ENCODE measurements at regions not wholly inside any gene's neighbourhood (a gene's known extent, or its start where the extent isn't known, plus 50 kb on each side); places are given as distances from the start of the nearest gene placed in this dataset.
"Not testable (repeated sequence)": the region's sequence is repeated elsewhere in the genome, so short reads cannot be mapped to it uniquely, and the experiment has no call there.

DNA sequence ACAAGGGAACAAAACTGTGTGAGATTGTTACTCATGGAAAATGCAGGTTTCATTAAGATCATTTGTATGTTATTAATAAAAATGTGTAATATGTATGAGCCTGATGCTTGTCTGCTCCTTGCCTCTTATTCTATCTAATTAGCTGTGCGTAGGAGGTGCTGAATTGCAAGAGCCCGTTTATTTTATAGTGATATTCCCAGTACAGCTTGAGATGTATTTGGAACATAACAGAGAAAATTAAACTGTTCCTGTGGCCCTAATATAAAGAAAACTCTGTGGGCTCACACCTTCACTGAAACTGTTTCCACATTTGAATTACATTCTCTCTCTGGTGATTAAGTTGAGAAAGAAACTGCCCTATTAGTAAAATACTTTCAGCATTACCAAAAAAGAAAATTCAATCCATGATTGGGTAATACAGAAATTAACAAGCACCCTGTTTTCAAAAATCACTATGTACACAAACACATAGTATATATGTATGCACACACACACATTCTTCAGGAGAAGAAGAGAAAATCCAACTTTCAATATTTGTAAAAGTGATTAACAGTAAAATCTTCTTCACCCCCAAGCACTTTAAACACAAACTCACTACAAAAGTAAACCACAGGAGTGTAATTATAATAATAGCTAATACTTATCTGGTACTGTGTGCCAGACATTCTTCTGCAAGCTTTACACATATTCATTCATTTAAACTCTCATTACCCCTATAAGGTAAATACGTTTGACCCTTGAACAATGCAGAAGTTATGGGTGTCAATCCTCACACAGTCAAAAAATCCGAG, 233.2 kb downstream of the PHLDA1 start:
- no peak for DNase-seq (ENCODE audit: low read depth in 3 of 3)

DNA sequence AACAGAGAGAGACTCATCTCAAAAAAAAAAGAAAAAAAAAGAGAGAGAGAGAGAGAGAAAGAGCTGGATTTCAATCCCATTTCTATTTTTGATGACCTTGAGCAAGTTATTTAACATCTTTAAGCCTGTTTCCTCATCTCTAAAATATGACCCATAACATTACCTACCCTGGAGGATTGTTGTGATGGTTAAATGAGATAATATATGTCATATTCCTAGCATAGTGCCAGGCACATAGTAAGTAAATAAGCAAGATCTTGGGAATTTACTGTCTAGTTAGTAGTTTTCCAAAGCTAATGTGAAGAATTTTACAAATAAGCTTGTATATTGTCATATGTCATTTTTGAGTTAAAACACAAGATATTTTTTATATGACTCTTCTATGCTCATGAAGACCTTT, 236.5 kb downstream of the PHLDA1 start:
- no peak for DNase-seq (ENCODE audit: low read depth in 3 of 3)

DNA sequence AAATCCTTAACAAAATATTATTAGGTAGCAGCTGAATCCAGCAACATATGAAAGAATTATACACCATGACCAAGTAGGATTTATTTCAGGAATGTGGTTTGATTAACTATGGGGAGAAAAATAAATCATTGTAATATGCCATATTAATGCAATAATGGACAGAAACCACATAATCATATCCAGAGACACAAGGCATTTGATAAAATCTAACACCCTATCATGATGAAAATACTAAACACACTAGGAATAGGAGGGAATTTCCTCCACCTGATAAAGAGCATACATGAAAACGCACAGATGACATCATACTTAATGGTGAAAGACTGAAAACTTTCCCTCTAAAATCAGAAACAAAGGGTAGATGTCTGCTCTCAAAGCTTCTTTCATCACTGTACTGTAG, 238.9 kb downstream of the PHLDA1 start:
- DNase-seq (ENCODE audit: low read depth in 3 of 3) = no peak

DNA sequence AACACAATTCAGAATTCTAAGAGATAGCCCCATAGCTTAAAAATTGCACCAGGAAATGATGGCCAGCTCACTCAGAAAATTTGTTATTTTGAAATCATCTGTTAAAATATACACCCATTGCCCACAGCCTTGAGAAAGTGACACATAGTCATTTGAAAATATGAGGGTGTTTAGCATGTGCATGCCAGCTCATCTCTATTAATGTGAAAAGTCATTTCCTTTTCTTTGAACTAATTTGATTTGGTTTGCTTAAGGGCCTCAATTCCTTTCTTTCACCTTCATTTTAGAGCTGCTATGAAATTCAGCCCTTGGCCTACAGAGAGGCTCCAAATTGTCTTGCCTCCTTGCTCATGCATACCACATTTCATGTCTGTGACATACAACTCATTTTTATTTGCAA, 241.4 kb downstream of the PHLDA1 start:
- no peak for DNase-seq (ENCODE audit: low read depth in 3 of 3)

DNA sequence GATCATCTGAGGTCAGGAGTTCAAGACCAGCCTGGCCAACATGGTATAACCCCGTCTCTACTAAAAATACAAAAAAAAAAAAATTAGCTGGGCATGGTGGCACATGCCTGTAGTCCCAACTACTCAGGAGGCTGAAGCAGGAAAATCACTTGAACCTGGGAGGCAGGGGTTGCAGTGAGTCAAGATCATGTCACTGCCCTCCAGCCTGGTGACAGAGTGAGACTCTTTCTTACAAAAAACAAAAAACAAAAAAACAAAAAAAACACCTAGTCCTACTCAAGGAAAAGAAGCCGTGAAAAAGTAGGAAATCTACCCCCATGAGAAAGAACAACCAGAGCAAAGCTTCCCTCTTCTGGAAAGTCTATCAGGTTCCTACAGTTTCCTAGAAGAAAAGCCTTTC, 244.4 kb downstream of the PHLDA1 start:
- DNase-seq (ENCODE audit: low read depth in 3 of 3) = not testable (repeated sequence)

DNA sequence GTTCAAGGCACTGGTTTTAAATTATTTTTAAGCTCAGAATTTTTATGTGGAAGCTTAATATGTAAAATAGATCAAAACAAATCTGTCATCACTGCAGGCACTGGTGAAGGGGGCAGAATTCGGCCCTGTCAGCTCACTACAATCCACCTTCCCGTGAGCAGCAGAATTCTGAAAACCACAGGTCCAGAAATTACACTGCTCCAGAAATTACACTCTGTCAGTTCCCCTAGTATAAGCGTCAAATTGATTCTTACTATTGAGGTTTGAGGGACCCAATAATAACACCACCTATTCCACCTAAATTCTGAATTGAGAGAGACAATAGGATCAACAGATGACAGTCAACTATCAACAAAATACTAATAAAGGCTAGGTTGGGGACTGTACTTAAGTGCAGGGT, 245.5 kb downstream of the PHLDA1 start:
- no peak for DNase-seq (ENCODE audit: low read depth in 3 of 3)

DNA sequence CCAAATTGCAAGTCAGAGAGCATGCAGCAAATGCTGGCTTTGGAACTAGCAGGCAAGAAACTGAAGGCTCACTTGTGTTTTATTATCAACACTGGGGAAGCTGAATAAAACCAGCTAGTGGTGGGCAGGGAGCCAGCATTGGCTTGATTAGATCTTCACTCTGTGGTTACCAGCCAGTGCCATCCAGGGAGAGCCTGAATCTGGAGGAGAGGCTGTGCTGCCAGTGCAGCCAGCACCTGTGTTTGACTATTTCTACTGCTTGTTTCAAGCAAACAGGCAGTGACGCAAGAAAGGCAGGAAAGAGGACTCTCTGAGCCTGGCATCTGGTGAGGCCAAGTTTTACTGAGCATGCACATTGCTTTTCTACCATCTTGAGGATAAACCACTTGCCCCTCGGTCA, 247.0 kb downstream of the PHLDA1 start:
- no peak for DNase-seq (ENCODE audit: low read depth in 3 of 3)

DNA sequence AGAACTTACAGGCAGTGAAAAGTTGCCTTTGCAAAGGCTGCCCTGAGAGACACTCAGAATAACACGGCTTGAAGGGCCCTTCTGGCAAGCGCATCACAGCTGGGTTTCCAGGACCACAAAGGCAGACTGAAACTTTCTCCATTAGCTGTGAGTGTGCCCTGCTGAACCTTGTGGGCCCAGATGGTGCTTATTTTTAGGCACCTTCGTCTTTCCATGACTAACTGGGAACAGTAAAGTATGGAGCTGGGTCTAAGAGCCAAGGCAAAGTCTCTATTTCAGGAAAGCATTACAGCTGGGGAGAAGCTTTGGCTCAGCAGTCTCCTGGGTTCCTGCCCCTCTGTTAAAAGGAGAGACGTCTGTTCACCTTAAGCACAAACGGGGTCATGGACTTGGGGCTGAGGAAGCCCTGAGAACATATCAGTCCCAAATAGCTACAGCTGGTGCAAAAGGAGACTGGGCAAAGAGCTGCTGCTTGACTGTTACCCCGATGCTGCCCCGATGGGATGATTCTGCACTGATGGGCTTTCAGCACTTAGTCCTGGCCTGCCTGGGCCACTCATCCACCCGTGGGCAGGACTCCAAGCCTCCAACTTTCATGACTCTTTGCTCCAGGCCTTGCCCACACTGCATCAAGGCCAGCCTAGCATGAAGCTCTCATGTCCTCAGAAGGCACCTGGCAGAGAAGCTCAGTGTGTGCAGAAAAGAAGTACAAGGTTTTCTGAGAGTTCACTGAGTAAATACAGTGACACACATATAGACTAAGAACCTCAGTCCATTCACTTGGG, 248.3 kb downstream of the PHLDA1 start:
- DNase-seq (ENCODE audit: low read depth in 3 of 3) = no peak

DNA sequence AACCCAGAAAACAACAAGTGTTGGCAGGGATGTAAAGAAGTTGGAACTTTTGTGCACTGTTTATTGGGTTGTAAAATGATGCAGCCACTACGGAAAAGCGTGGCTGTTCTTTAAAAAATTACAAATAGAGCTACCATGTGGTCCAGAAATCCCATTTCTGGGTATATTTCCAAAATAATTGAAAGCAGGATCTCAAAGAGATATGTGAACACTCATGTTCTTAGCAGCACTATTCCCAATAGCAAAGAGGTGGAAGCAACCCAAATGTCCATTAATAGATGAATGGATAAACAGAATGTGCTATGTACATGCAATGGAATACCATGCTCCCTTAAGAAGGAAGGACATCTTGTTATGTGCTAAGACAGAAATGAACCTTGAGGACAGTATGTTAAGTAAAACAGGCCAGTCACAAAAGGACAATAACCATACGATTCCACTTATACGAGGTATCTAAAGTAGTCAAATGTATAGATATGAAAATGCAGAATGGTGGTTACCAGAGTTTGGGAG, 249.5 kb downstream of the PHLDA1 start:
- no peak for DNase-seq (ENCODE audit: low read depth in 3 of 3)

DNA sequence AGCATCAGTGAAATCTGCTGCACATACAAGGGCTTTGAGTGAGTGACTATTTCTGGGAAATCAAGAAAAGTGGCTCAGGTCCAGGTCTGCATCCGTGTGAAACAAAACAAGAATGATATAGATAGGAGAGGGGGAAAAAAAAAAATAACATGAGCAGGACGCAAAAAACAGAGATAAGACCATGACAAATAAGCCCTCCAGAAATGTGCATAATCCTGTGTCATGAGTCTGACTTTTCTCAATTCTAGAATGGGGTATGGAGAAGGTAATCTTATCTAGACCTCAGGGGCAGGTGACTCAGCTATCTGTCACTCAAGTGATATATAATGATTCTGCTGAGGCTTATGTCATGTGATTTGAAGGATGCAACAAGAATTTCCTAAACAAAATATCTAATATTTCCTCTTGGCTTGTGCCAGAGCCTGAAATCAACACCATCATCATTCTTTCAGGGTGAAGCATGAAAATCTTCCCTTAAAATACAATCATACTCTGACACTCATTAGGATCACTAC, 250.0 kb downstream of the PHLDA1 start:
- no peak for DNase-seq (ENCODE audit: low read depth in 3 of 3)

DNA sequence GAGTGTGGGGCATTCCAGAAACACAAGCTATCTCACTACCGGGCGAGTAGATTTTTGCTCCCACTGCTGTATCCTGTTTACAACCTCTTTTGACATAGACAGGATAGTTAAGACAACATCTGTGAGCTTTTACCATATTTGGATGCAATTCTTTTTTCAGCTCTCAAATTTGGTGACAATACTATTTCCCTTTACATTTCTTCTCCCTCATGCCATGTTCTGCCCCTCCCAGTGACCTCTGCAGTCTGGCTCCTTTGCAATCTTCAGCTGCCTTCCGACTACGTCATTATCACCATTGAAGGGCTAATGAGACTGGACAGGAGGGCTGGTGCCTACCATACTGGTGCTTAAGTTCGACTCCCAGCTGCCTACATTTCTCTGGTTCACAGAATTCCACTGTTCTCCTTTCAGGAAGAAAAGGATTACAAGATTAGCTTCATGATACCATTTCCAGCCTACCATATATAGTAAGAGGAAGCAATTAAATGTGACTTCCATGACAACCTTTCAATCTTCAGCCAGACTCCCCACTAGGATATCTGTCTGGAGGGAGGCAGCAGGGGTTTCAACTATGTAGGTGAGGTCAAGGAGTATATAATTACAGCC, 251.6 kb downstream of the PHLDA1 start:
- no peak for DNase-seq (ENCODE audit: low read depth in 3 of 3)

DNA sequence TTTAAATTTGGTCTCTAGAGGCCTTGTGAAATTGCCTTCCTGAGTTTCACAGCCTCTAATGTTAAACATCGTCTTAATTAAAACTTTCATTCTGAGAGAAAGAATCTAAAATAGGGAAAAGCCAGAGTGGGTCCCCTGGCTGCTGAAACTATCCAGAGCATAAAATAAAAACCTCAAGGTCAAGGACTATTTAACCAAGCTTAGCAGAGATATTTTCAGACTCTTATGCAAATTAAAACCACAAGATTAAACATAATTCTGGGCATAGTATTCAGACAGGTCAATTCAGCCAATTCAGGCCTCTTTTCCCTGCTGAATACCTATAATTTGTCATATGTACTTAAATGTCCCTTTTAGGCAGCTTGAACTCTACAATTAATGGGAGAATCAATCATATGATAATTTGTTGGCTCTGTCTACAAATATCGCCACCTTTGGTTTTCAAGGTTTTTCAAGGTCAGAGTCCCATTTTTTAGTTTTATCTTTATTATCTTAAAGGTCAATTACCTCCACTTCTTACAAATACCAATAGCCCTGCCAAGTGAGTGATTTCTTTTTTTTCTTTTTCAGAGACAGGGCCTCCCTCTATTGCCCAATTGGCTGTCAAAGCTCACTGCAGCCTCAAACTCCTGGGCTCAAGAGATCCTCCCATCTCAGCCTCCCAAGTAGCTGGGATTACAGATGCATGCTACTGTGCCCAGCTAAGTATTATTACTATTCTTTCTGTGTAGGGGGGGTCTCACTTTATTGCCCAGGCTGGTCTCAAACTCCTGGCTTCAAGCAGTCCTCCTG, 257.1 kb downstream of the PHLDA1 start:
- DNase-seq (ENCODE audit: low read depth in 3 of 3) = no peak

DNA sequence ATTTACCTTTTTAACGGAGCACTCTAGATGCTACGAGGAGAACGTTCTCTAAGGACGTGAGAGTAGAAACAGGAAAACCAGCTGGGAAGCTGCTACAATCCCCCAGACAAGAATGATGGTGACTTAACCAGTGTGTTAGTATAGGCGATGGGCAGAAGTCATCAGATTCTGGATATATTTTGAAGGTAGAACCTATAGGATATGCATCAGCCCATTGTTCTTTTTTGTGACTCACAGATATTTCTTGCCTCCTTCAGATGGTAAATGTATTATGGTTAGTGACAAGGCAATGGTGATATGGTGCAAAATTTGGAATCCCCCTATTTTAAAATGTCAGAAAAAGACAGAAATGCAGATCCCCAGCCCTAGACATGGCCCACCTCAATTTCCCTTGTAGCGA, 258.2 kb downstream of the PHLDA1 start:
- no peak for DNase-seq (ENCODE audit: low read depth in 3 of 3)

DNA sequence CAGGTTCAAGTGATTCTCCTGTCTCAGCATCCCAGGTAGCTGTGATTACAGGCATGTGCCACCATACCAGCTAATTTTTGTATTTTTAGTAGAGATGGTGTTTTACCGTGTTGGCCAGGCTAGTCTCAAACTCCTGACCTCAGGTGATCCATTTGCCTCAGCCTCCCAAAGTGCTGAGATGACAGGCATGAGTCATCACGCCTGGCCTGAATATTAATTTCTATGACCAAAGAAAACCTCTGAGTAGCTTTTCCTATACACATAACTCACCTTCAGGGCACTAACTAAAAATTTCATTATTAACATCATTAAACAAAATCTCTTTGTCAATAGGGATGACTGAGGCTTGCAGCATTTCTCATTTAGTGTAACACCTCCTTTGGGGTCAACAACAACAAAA, 259.6 kb upstream of the KRR1 start:
- DNase-seq (ENCODE audit: low read depth in 3 of 3) = no peak

DNA sequence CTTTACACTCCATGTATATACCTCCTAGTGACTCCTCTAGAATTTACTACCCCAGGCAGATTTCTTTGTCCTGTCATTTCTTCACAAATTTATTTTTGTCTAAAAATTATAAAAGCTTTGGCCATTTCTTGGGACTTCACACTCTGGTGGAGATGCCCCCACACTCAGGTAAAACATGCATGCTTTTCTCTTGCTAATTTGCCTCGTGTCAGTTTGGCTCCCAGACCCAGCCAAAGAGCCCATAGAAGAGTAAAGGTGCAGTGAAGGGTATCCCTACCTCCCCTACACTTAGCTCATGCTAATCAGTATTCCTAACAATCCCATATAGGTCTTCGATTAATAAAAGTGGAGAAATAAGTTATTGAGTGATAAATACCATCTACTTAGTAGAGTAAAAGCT, 256.5 kb upstream of the KRR1 start:
- DNase-seq (ENCODE audit: low read depth in 3 of 3) = no peak

DNA sequence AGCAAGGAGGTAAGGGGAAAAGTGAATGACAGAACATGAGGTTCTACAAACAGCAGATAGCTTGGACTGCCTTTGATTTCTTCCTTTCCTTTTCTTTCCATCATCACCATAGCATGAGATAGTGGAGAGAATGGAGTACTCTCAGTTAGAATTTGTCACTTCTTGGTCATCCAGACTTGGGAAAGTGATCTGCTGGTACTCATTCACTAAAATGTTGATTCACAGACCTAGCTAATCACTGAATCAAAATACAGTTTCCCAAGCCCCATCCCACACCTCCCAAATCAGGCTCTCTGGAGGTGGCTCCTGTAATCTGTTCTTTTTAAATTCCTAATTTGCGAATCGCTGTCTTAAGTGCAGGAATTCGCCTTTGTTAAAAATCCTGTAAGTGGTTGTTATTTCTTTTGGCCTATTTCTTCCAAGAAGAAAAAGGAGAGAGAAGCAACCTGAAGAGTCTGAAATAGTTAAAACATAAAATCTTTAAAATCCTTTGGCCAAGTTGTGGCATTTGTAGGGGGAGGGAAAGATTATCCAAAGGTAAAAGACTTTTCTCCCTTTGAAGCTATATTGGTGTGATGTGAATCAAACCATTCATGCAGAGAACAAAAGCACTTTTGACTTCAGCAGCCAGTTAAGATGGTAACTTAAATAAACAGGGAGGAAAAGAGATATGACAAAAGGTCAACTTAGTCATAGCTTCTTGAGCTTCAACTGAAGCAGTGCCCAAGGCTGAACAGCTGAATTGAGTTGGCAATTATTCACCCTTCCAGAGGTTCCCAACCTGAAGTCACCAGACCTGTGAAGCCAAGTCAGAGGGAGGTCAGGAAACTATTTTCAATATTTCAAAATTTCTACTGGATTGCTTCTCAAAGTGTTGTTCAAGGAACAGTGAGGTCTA, 255.1 kb upstream of the KRR1 start:
- no peak for DNase-seq (ENCODE audit: low read depth in 3 of 3)

DNA sequence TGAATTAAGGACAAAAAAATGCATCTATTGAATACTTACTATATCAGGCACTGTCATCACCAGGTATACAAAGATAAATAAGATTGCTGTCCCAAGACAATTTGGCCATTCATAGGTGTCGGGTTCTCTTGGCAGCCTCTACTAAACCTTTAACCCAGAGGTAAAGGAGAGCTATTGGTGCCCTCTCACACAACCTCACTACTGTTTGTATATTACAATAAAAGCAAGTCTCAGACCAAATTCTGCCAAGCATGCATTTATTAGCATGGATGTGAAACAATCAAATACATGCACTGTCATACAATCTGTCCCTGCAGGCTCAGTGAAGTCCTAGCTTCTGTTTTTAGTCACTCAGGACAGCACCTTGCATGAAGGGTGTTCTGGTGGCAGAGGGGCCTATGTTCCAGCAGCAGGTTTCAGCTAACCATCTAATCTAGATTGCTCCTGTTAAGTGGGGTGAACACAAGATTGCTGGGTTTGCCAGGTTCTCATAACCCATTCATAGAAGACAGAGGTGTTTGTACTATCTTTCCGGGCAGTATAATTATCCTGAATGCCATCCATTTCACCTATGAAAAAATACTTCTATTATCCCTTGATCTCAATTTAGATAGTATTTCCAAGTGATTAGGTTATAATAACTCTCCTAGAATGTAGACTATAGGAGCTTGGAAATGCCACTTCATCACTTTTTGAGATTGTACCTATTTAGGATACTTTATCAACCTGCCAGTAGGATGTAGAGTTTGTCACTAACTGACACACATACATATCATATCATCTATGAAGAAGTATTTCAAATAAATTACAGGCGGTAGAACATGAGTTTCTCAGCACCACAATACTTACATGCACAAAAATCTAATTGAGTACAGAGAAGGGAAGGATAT, 254.0 kb upstream of the KRR1 start:
- no peak for DNase-seq (ENCODE audit: low read depth in 3 of 3)

DNA sequence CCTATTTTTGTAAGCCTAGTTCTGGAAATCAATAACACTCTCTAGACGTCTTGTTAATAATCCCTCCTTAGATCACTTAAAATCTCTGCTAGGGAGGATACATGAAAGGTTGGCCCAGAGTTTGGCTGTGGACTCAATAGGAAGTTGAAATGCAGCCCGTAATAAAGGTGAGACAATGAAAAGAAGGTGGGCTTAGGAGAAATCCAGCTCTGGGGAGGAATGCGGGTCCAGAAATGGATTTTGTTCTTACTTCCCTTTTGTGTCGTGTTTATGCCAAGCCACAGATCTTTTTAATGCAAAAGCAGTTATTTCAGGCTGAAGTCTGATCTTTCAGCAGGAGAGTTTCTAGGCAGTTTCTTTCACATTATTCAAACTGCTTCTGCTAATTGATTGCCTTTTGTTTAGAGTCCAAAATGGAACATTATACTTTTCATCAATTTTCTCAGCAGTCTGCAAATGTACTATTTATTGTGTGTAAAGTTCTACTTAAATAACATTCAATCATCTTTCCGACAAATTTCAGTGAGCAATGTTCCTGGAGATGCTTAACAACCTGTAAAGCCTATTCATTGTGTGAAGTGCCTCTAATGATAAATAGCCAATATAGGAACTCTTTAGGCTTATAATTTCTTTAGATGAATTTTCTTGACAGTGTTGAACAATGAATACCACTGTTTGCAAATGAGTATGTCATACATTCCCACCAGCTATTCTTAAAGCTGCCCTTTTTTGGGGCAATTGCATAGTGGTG, 252.9 kb upstream of the KRR1 start:
- DNase-seq (ENCODE audit: low read depth in 3 of 3) = no peak

Measured in stimulated activated CD4-positive, alpha-beta T cell treated with anti-CD3 and anti-CD28 coated beads, TNF-alpha, amount 100 ng/mL, for 4 hours (primary cell).